Testis (tissue), 2 donors: ENCODE measurements at regions not wholly inside any gene's neighbourhood (a gene's known extent, or its start where the extent isn't known, plus 50 kb on each side); places are given as distances from the start of the nearest gene placed in this dataset.

ENCODE experiments used
- CTCF ChIP-seq, 3 experiments: fragments of 450-650 bp in 2 of 3; fragments of 200-600 bp in 1 of 3; sonication (generic) in 1 of 3; IDR thresholded peaks; one replicate each; pipeline ENCODE4 v1.5.1; 2016 to 2019; ENCODE audit warnings: antibody characterized with exemption in 3 of 3, mild to moderate bottlenecking in 2 of 3, moderate library complexity in 1 of 3
- POLR2A ChIP-seq: fragments of 450-650 bp; IDR thresholded peaks from one replicate; pipeline ENCODE4 v1.6.1; 2017; ENCODE audit warnings: antibody characterized with exemption, mild to moderate bottlenecking, moderate library complexity

GRCh38 chr7:118072893-118073674 is 110.9 kb upstream of the LSM8 start:
- TF ChIP-seq POLR2A (no peak), CTCF (IDR thresholded peaks at IDR 0.05) (no peak)
